Cardiac muscle cell (in vitro differentiated cells and primary cell): ENCODE measurements at regions not wholly inside any gene's neighbourhood (a gene's known extent, or its start where the extent isn't known, plus 50 kb on each side); places are given as distances from the start of the nearest gene placed in this dataset.
"Not testable (repeated sequence)": the region's sequence is repeated elsewhere in the genome, so short reads cannot be mapped to it uniquely, and the experiment has no call there.

Experiments
- DNase-seq, 2 donors: peaks; one replicate each; pipeline versions ENCODE4 v3.0.0 to v3.0.0-alpha.2; 2010 to 2017; ENCODE audit warnings: low read depth in 1 of 2, low spot score in 1 of 2
- H3K27ac ChIP-seq: fragments of 200-600 bp; sonication (generic); 2 replicates; pipeline ENCODE4 v1.5.1; 2016
- H3K27me3 ChIP-seq: fragments of 200-600 bp; sonication (generic); 2 replicates; pipeline ENCODE4 v1.6.0; 2016; ENCODE audit warnings: control low read depth
- H3K36me3 ChIP-seq: fragments of 200-600 bp; sonication (generic); 2 replicates; pipeline ENCODE4 v1.5.1; 2016; ENCODE audit warnings: control low read depth
- H3K4me1 ChIP-seq: fragments of 200-600 bp; sonication (generic); 2 replicates; pipeline ENCODE4 v1.8.1; 2017; ENCODE audit warnings: low read depth, mild to moderate bottlenecking, mixed run types
- H3K4me3 ChIP-seq: fragments of 200-600 bp; sonication (generic); 2 replicates; pipeline ENCODE4 v1.5.1; 2016; ENCODE audit warnings: mild to moderate bottlenecking
- H3K9me3 ChIP-seq: fragments of 200-600 bp; sonication (generic); 2 replicates; pipeline ENCODE4 v1.5.1; 2017; ENCODE audit warnings: low read depth, mild to moderate bottlenecking, control low read depth
- CTCF ChIP-seq: IDR thresholded peaks from 2 replicates; pipeline ENCODE4 v1.5.1; 2012; ENCODE audit warnings: low read depth, mild to moderate bottlenecking, low read length

- no peaks in the 10 kb centered on the region for H3K9me3 ChIP-seq
- H3K27me3 ChIP-seq: no peaks in the 10 kb centered on the region
- H3K27ac ChIP-seq: no peak overlapping the region
- H3K4me1 ChIP-seq: no peaks in the 10 kb centered on the region
- no peak overlapping the region for H3K4me3 ChIP-seq
- DNase-seq: no peak
- H3K36me3 ChIP-seq: no peaks in the 10 kb centered on the region
- TF ChIP-seq CTCF: no peak
These were observed 102.0 kb downstream of the CARTPT start for GRCh38 chr5:71821029-71821428.

- H3K4me1 ChIP-seq, H3K27me3 ChIP-seq, H3K9me3 ChIP-seq, H3K36me3 ChIP-seq, H3K27ac ChIP-seq, H3K4me3 ChIP-seq, DNase-seq: not testable (repeated sequence)
These were observed 103.0 kb downstream of the CARTPT start for GRCh38 chr5:71822065-71822464.

- TF ChIP-seq CTCF: no peak
- H3K4me3 ChIP-seq: no peak overlapping the region
- H3K27ac ChIP-seq: no peak overlapping the region
- no peaks in the 10 kb centered on the region for H3K36me3 ChIP-seq
- DNase-seq: no peak
- H3K27me3 ChIP-seq: no peaks in the 10 kb centered on the region
- no peaks in the 10 kb centered on the region for H3K9me3 ChIP-seq
- peaks cover 14% of the 10 kb centered on the region for H3K4me1 ChIP-seq
These were observed 106.9 kb downstream of the CARTPT start for GRCh38 chr5:71825992-71826391.

- Histone ChIP-seq H3K36me3 (no peaks in the 10 kb centered on the region), H3K9me3 (no peaks in the 10 kb centered on the region), H3K27ac (no peak overlapping the region), H3K27me3 (no peaks in the 10 kb centered on the region), H3K4me1 (peaks cover 16% of the 10 kb centered on the region), H3K4me3 (no peak overlapping the region)
- TF ChIP-seq CTCF: no peak
- no peak for DNase-seq
These were observed 109.4 kb downstream of the CARTPT start for GRCh38 chr5:71828291-71829040.

- Histone ChIP-seq H3K9me3 (no peaks in the 10 kb centered on the region), H3K4me1 (peaks cover 16% of the 10 kb centered on the region), H3K4me3 (no peak overlapping the region), H3K27ac (no peak overlapping the region), H3K36me3 (no peaks in the 10 kb centered on the region), H3K27me3 (no peaks in the 10 kb centered on the region)
- no peak for DNase-seq
- TF ChIP-seq CTCF: no peak
These were observed 110.1 kb downstream of the CARTPT start for GRCh38 chr5:71829206-71829605.

GRCh38 chr5:71830681-71831539, 111.8 kb downstream of the CARTPT start:
- peaks cover 16% of the 10 kb centered on the region for H3K4me1 ChIP-seq
- no peaks in the 10 kb centered on the region for H3K36me3 ChIP-seq
- H3K4me3 ChIP-seq: no peak overlapping the region
- H3K27me3 ChIP-seq: no peaks in the 10 kb centered on the region
- TF ChIP-seq CTCF: no peak
- no peaks in the 10 kb centered on the region for H3K9me3 ChIP-seq
- H3K27ac ChIP-seq: peak overlapping the region; percentile 86
- peak; percentile 76 to 92 for DNase-seq
